Right lobe of liver (tissue), 6 donors: ENCODE measurements at regions not wholly inside any gene's neighbourhood (a gene's known extent, or its start where the extent isn't known, plus 50 kb on each side); places are given as distances from the start of the nearest gene placed in this dataset.
A peak's percentile ranks its signal among the peaks of the same experiment; 100 is the strongest.

ENCODE experiments used
- ATAC-seq, 4 donors: fragments of 200-7000 bp; cut with Tn5 transposase; one replicate each; pipeline ENCODE4 v1.9.1; 2020; ENCODE audit warnings: mild to moderate bottlenecking in 4 of 4, moderate library complexity in 4 of 4
- DNase-seq, 3 donors: peaks; one replicate each; pipeline ENCODE4 v3.0.0-alpha.2; 2020
- H3K27ac ChIP-seq, 3 donors: fragments of 200-600 bp; one replicate each; pipeline ENCODE4 v1.8.0; 2022
- H3K27me3 ChIP-seq, 2 donors: fragments of 200-600 bp; one replicate each; pipeline ENCODE4 v1.8.0; 2022
- H3K36me3 ChIP-seq, 4 donors: fragments of 200-600 bp; sonication (generic) in 1 of 4; one replicate each; pipeline versions ENCODE4 v1.5.1 to v1.8.0; 2017 to 2022; ENCODE audit warnings: control low read depth in 1 of 4
- H3K4me1 ChIP-seq, 4 donors: fragments of 200-600 bp; sonication (generic) in 1 of 4; one replicate each; pipeline versions ENCODE4 v1.5.1 to v1.8.0; 2017 to 2022; ENCODE audit warnings: control low read depth in 1 of 4
- H3K4me3 ChIP-seq, 3 donors: fragments of 200-600 bp; one replicate each; pipeline ENCODE4 v1.8.0; 2022
- H3K9me3 ChIP-seq, 4 donors: fragments of 200-600 bp; sonication (generic) in 1 of 4; one replicate each; pipeline versions ENCODE4 v1.5.1 to v1.8.0; 2017 to 2022; ENCODE audit warnings: control low read depth in 1 of 4
- CTCF ChIP-seq, 4 donors: fragments of 200-600 bp in 3 of 4; fragments of 450-650 bp in 1 of 4; IDR thresholded peaks; one replicate each; pipeline versions ENCODE4 v1.5.1 to v1.8.0; 2016 to 2022; ENCODE audit warnings: antibody characterized with exemption in 4 of 4, mild to moderate bottlenecking in 2 of 4
- POLR2A ChIP-seq: fragments of 450-650 bp; IDR thresholded peaks from one replicate; pipeline ENCODE4 v1.6.1; 2017; ENCODE audit warnings: antibody characterized with exemption, mild to moderate bottlenecking
- WGBS: methylation state at CpG from one replicate; pipeline ENCODE4 v1.1.6; 2018; ENCODE audit warnings: low coverage, low lambda C conversion rate; ENCODE audit not compliant: insufficient coverage; ENCODE audit errors: missing lambda C conversion rate; 5-methylcytosine and 5-hydroxymethylcytosine counted together
- intact Hi-C, 2 donors: fragments of 100-400 bp; cut with DNase I; formaldehyde crosslinking; loops; one replicate each; pipeline versions ENCODE4 v1.11.2 to v1.14.1; 2022
- donor health status: DM: no; HTN: yes; CAD: no.
- donor health status: DM: no; HTN: no; CAD: no.
- donor health status: DM: no; HTN: no; CAD: no.
- donor health status: DM: no; HTN: yes; CAD: no.
- donor health status: DM: no; HTN: yes; CAD: no.

DNA sequence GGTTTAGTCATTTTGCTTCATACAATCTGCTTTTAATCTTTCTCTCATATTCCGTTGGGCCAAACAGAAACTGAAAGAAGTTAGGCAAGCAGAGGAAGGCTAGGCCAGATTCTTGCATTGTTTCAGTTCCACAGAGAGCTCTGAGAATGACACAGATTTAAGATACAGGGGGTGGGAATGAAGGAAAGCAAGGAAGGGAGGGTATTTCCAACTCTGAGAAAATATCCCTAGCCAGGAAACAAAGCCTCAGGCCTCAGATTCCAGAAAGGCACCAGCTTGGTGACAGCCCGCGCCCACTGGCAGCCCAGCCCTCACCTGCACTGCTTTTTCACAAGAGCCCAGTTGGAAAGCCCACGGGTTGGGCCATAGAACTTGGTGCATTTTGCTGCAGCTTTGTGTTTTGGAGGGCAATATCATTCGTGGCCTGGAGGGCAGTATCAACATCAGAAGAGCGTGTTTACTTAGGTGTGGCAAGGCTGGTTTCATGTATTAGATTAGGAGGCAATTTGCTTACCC, 63.5 kb downstream of the ENC1 start:
- H3K9me3 ChIP-seq: no peaks in the 10 kb centered on the region
- no peaks in the 10 kb centered on the region for H3K36me3 ChIP-seq
- WGBS: 16% methylated on average over 5 of the region's 6 CpGs
- intact Hi-C loops: no loop called here
- DNase-seq (no peak), ATAC-seq (peak; percentile 60 to 79 (median 75))
- peak overlapping the region in 2 of 3 donors; percentile 6 to 14 for H3K4me3 ChIP-seq
- H3K27me3 ChIP-seq: no peaks in the 10 kb centered on the region
- peaks cover 0 to 35% (median 10%) of the 10 kb centered on the region in 4 donors for H3K4me1 ChIP-seq
- TF ChIP-seq POLR2A: no peak
- peak in 2 of 4 donors; percentile 14 to 17 for TF ChIP-seq CTCF (IDR thresholded peaks at IDR 0.05)
- H3K27ac ChIP-seq: peak overlapping the region; percentile 55 to 88 (median 73)

- H3K9me3 ChIP-seq: peaks cover 0 to 2% (median 0%) of the 10 kb centered on the region in 4 donors
- peak overlapping the region; percentile 55 to 88 (median 73) for H3K27ac ChIP-seq
- H3K4me1 ChIP-seq: peaks cover 0 to 26% (median 8%) of the 10 kb centered on the region in 4 donors
- 75% methylated on average over 13 of the region's 15 CpGs for WGBS
- DNase-seq (no peak), ATAC-seq (peak in 2 of 4 donors; percentile 2 to 58)
- H3K4me3 ChIP-seq: peak overlapping the region in 1 of 3 donors; percentile 6
- no peaks in the 10 kb centered on the region for H3K27me3 ChIP-seq
- TF ChIP-seq POLR2A (no peak), CTCF (IDR thresholded peaks at IDR 0.05) (no peak)
- intact Hi-C loops: no loop called here
- no peaks in the 10 kb centered on the region for H3K36me3 ChIP-seq
Observed at GRCh38 chr5:74575741-74576538, 64.6 kb downstream of the ENC1 start.

DNA sequence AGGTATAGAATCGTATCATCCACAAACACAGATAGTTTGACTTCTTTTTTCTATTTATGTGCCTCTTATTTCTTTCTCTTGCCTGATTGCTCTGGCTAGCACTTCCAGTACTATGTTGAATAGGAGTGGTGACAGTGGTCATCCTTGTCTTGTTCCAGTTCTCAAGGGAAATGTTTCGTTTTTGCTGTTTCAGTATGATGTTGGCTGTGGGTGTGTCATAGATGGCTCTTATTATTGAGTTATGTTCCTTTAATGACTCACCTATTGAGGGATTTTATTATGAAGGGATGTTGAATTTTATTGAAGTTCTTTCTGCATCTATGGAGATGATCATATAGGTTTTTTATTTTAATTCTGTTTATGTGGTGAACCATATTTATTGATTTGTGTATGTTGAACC, 70.3 kb downstream of the ENC1 start:
- ATAC-seq (no peak), DNase-seq (no peak)
- H3K36me3 ChIP-seq: no peaks in the 10 kb centered on the region
- no peak overlapping the region for H3K27ac ChIP-seq
- H3K4me1 ChIP-seq: no peaks in the 10 kb centered on the region
- H3K4me3 ChIP-seq: no peak overlapping the region
- intact Hi-C loops: no loop called here
- H3K27me3 ChIP-seq: no peaks in the 10 kb centered on the region
- H3K9me3 ChIP-seq: peaks cover 0 to 3% (median 0%) of the 10 kb centered on the region in 4 donors
- TF ChIP-seq CTCF (IDR thresholded peaks at IDR 0.05) (no peak), POLR2A (no peak)
- WGBS: 75% methylated on average over 2 of the region's 2 CpGs

- ATAC-seq (no peak), DNase-seq (no peak)
- 89% methylated on average over 4 of the region's 4 CpGs for WGBS
- Histone ChIP-seq H3K27me3 (no peaks in the 10 kb centered on the region), H3K27ac (no peak overlapping the region), H3K4me3 (no peak overlapping the region), H3K4me1 (no peaks in the 10 kb centered on the region), H3K9me3 (peaks cover 0 to 3% (median 0%) of the 10 kb centered on the region in 4 donors), H3K36me3 (no peaks in the 10 kb centered on the region)
- TF ChIP-seq CTCF (IDR thresholded peaks at IDR 0.05) (no peak), POLR2A (no peak)
- intact Hi-C loops: no loop called here
Observed at GRCh38 chr5:74567411-74567995, 73.0 kb downstream of the ENC1 start.
